GM12878 (cell line): ENCODE measurements at regions not wholly inside any gene's neighbourhood (a gene's known extent, or its start where the extent isn't known, plus 50 kb on each side); places are given as distances from the start of the nearest gene placed in this dataset.

Source experiments
- CTCF ChIP-seq, 3 experiments: IDR thresholded peaks in 2 of 3; conservative IDR thresholded peaks in 1 of 3; 2 replicates each; pipeline ENCODE4 v1.5.1; 2011; ENCODE audit warnings: low read depth in 3 of 3, low read length in 3 of 3, mild to moderate bottlenecking in 3 of 3, control low read depth in 2 of 3, moderate library complexity in 2 of 3, inconsistent platforms in 1 of 3, mixed read lengths in 1 of 3; ENCODE audit not compliant: control insufficient read depth in 2 of 3, insufficient read depth in 1 of 3; ENCODE audit errors: extremely low read depth in 1 of 3
- MAX ChIP-seq: IDR thresholded peaks from 2 replicates; pipeline ENCODE4 v1.6.1; 2012; ENCODE audit warnings: low read depth, low read length, improper control_type of control experiment
- NFIC ChIP-seq: IDR thresholded peaks from 2 replicates; pipeline ENCODE4 v1.6.1; 2012; ENCODE audit warnings: low read depth, mild to moderate bottlenecking, inconsistent platforms, low read length, moderate library complexity

GRCh38 chr5:111855356-111855755 lies 98.4 kb upstream of the NREP start:
- TF ChIP-seq CTCF (IDR thresholded peaks at IDR 0.05 in 2 of 3, conservative IDR thresholded peaks at IDR 0.05 in 1 of 3; ENCODE audit: control insufficient read depth in 2 of 3, extremely low read depth in 1 of 3, insufficient read depth in 1 of 3, low read depth in 3 of 3, low read length in 3 of 3) (no peak), MAX (no peak), NFIC (no peak)
